Stimulated activated CD4-positive, alpha-beta T cell treated with anti-CD3 and anti-CD28 coated beads, Interleukin-1b, Interleukin-23, amount 100 ng/mL, for 4 hours (primary cell): ENCODE measurements at regions not wholly inside any gene's neighbourhood (a gene's known extent, or its start where the extent isn't known, plus 50 kb on each side); places are given as distances from the start of the nearest gene placed in this dataset.

Experiments
- DNase-seq, 2 donors: peaks; one replicate each; pipeline ENCODE4 v3.0.0-alpha.2; 2020; ENCODE audit warnings: low read depth in 2 of 2

DNA sequence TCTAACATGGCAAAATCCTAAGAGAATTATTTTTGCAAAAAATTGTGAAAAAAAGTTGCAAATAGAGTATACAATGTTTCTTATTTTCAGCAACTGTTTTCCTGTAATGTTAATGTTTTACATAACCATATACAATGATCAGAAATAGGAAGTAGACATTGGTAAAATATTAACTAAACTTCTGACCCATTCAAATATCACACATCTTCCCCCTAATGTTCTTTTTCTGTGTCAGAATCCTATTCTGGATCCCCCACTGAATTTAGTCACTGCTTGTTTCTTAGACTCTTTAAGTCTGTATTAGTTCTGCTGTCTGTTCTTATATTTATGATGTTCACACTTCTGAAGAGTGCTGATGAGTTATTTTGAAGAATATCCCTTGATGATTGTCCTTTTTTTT lies 62.0 kb downstream of the HFE start:
- no peak for DNase-seq

DNA sequence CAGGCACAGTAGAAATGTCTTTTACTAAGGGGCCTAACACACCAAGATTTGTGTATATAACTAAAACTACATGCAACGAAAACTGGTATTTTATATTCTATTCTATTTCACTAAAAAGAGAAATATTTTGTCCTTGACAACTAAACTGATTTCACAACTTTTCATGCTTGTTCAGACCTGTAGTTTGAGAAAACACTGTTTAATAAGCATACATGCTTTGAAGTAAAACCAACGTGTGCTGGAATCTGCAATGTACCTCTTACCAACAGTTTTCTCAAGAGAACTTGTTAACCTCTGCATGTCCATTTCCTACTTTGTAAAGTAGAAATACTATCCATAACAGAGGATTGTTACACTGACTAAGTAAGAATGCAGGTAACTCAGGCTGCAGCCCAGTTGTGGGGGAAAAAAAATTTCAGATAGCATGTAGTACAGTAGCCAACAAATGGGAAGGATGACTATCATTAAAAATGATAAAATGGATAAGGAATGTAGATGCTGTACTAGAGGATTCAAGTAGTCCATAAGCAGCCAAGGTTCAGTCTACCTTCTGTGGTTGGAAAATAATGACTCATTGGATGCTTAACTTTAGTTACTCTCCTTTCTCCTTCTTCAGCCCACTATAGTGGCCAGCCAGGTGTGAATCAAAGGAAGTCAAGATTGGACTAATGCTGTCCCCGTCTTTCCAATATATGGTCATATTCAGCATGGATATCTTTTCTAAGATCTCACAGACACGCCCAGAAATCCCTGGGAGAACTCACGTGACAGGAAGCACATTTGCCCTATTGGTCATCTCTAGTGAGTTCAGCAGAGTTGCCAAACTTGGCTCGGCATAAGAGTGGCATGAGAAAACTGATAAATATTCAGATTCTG lies 65.2 kb downstream of the HFE start:
- no peak for DNase-seq

- no peak for DNase-seq
Measured at GRCh38 chr6:26155061-26155930, 68.1 kb downstream of the HFE start.

- peak; percentile 62 to 67 for DNase-seq
Measured at GRCh38 chr6:26156105-26156849, 69.0 kb downstream of the HFE start.

DNA sequence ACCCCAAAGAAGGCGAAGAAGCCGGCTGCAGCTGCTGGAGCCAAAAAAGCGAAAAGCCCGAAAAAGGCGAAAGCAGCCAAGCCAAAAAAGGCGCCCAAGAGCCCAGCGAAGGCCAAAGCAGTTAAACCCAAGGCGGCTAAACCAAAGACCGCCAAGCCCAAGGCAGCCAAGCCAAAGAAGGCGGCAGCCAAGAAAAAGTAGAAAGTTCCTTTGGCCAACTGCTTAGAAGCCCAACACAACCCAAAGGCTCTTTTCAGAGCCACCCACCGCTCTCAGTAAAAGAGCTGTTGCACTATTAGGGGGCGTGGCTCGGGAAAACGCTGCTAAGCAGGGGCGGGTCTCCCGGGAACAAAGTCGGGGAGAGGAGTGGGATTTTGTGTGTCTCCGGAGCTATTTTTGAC lies 69.6 kb downstream of the HFE start:
- DNase-seq: no peak

- no peak for DNase-seq
Measured at GRCh38 chr6:26157251-26158075, 70.2 kb downstream of the HFE start.

- DNase-seq: peak; percentile 41 to 79
Measured at GRCh38 chr6:26158076-26158580, 70.9 kb downstream of the HFE start.

DNA sequence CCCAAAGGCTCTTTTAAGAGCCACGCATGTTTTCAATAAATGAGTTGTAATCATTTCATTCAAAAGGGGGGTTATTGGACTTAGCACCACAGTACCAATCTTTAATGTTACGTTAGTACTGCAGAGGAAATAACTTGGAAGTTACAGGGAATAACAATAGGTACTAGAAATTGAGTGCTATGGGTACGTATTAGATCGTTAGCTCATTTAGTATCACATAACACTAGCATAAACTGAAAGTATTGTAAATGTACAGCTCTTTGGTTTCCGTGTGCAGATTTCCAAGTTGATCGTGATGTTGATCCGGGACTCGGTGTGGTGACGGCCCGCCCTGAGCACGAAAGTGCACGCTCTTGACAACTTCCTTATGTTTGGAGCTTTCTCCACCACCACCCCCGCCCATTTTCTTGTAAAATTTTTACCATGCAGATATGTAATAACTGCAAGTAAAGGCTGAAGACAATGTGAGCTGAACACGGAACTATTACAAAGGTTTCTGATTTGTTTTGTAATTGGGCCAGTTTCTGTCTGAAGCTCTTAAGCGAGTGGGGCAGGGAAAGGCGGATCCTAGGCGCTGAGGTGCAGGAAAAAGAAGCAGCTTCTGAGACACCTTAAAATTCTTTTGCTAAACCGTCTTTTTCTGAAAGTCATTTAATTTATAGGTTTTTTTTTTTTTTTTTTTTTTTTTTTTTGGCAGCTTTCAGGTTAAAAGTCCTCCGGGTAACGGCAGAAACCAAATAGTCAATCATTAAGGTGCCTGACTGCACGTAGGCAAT lies 71.5 kb downstream of the HFE start:
- no peak for DNase-seq

- DNase-seq: no peak
Measured at GRCh38 chr6:26159357-26160273, 72.4 kb downstream of the HFE start.

GRCh38 chr6:26161322-26161721 lies 74.1 kb downstream of the HFE start:
- DNase-seq: no peak

DNA sequence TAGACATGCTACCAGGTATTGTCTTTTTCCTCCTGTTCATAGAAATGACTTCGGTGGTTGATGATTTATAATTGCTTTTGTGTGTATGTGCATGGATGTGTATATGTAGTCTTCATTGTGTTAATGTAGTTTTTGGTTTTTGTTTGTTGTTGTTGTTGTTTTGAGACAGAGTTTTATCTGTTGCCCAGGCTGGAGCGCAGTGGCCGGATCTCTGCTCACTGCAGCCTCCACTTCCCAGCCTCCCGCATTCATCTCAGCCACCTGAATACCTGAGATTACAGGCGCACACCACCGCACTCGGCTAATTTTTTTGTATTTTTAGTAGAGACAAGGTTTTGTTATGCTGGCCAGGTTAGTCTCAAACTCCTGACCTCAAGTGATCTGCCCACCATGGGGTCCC lies 75.2 kb downstream of the HFE start:
- no peak for DNase-seq

DNA sequence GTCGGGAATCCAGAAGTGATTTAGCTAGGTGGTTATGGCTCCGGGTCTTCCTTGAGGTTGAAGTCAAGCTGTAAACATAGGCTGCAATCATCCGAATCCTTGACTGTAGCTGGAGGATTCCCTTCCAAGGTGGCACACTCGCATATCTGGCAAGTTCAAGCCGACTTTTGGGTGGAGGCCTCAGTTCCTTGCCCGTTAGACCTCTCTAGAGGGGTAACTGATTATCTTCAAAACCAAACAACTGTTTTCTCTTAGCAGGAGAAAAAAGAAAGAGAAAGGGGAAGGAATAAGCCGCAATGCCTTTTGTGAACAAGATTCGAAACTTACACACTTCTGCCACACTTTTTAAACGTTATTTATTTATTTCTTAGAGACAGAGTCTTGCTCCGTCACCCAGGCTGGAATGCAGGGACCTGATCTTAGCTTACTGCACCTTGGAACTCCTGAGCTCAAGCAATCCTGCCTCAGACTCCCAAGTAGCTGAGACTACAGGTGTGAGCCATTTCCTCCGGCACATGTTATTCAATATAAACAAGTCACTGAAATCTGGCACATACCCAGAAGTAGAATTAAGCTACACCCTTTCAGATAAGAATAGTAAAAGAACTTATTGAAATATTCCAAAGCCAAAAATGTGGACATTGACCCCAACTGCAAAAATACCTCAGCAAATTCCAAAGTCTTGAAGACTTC lies 76.3 kb downstream of the HFE start:
- no peak for DNase-seq

DNA sequence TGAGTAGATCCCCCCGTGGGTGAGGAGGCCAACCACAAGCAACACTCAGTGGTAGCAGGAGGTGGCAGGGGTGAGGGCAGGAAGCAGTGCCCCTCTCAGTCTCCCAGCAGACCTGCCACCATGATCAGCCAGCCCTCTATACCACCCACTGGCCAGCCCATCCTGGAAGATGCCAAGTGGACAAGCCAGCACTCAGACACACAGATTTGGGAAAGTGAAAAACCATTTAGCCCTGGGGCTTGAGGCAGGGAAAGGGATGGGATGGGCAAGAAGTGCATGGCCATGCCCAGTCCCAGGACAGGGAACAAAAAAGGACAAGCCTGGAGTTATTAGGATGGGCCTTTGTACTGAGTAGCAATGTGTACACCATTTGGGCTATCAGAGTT lies 76.9 kb downstream of the HFE start:
- DNase-seq: no peak

DNA sequence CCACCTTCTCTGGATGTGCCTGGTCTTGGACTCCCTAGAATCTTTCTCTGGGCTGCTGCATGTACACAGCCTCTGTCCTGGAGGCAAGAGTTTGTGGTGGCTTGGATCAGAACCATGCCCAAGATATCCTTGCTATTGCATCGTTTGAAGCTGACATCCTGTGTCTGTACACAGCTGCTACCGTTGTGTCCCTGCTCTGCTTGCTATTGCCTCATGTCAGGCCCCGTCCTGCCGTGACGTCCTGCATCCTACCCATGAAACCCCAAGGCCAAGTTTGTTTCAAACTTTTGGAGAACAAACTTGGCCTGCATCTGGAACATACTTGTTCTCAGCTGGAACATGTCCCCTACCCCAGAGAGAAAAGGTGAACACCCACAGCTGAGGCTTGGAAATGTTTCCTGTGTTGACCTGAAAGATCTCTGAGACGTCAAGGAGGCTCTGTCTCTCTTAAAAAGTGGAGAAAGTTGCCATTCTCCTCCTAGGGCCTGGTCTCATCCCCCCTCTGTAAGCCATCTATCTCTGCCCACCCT lies 78.1 kb downstream of the HFE start:
- DNase-seq: no peak

- no peak for DNase-seq
Measured at GRCh38 chr6:26170181-26170580, 83.0 kb downstream of the HFE start.

- no peak for DNase-seq
Measured at GRCh38 chr6:26170951-26171841, 84.0 kb downstream of the HFE start.

DNA sequence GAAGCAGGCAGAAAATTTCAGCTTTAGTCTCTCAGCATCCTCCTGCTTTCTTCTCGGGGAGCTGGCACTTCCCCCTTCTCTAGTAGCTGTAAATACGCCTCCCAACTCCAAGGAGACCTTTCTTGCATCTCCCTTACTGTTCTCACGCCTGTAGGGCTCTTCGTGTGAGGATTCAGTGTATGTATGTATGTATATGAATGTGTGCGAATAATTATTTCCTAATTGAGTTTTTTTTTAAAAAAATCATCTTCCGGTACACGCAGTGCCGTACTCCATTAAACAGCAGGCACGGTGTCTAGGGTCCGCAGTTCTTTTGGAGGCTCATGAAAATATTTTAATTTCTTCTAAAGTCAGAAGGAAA lies 85.4 kb downstream of the HFE start:
- DNase-seq: no peak

DNA sequence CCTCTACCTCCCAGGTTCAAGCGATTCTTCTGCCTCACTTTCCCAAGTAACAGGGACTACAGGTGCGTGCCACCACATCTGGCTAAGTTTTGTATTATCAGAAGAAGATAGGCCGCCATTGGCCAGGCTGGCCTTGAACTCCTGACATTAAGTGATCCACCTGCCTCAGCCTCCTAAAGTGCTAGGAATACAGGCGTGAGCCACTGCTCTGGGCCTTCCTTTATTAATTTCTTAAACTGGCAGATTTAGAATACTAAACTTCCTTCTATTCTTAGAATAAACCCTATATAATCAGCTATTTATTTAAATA lies 86.6 kb downstream of the HFE start:
- DNase-seq: no peak
